GF-D8 (cell line): ENCODE measurements at regions not wholly inside any gene's neighbourhood (a gene's known extent, or its start where the extent isn't known, plus 50 kb on each side); places are given as distances from the start of the nearest gene placed in this dataset.

Experiments used
- DNase-seq: peaks from one replicate; lab custom pipeline; 2025; lab: John Stamatoyannopoulos, UW

DNA sequence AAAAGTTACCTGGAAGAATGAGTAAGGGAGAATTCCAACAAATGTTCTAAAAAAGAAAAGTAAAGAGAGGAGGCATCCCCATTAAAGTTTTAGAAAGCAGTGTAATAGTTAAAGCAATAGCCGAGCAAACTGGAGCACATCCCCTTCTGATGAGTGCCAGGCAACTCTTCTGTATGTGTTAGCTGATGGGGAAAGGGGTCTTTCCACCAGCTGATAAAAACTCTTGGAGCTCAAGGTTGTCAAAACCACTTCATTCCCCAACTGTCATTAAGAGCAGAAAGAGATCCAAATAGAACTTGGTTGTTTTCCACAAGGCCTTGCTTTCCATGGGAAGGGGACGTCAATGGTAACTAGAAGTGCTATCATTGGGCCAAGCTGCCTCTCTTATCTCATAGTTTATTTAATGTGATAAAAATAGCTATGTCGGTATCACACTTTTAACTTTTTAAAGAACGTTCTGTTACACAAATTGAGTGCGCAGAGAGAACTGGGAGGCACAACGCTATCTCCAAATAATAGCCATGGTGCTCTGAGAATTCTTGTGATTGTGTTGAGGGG lies 116.9 kb downstream of the POLR2M start:
- no peak for DNase-seq

DNA sequence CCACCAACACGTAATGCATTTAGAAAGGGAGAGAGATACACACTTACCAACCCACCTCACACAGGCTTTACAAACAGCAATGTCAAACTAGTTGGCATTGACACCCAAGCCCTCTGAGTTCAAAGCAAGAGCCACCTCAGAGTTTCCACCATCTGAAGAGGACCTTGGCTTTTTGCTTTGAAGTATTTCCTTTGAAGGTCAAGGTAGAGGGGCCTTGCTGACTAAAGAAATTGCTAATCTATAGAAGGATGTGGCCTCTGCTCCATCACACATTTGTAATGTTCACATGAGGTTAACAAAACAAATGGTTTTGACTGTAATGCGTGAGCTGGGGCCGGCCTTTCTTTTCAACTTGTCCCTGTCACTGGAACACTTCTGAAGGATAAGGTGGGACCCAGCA lies 117.7 kb downstream of the POLR2M start:
- DNase-seq: no peak

DNA sequence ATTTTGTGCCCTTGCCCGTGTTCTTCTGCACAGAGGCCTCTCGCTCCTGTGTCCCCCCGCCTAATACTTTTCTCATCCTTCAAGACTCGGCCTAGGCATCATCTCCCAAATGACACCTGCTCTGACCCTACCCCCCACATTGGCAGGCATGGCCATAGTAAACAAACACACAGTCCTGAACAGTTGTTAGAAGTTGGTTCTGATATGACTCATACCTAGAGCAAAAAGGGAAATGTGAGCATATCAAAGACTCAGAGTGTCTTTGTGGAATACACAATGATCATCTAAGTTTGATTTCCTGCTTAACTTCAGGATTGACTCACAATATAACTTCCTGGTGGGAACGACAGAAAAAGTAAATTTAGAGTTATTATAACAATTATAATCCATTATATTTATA lies 120.5 kb downstream of the POLR2M start:
- DNase-seq: no peak

DNA sequence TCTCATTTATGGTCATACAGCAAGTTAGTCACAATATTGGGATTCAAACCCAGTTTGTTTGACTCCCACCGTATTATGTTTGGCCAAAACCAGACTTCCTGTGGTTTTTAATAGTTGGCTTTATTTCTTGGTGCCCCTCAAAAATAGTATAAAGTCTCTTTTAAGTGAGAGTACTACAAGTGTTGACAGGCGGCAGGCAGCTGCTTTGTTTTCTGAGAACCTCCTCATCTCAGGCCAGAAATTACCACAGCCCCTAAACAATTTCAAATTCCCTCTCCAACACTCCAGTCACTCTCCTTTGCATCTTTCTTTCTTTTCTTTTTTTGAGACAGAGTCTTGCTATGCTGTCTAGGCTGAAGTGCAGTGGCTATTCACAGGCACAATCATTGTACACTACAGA lies 121.5 kb downstream of the POLR2M start:
- no peak for DNase-seq

DNA sequence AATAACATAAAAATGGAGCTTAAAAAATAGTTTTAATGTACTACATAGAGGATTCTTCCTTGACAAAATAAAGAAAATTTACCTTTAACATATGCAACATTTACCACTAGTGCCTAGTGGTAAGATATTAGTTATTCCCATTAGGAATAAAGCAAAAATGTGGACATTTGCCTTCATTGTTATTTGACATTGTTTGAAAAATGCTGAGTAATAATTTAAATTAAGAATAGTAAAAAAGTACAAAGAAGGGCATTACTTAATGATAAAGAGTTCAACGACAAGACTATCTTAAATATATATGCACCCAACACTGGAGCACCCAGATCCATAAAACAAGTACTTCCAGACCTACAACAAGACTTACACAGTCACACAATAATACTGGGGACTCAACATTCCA lies 125.7 kb downstream of the POLR2M start:
- no peak for DNase-seq

DNA sequence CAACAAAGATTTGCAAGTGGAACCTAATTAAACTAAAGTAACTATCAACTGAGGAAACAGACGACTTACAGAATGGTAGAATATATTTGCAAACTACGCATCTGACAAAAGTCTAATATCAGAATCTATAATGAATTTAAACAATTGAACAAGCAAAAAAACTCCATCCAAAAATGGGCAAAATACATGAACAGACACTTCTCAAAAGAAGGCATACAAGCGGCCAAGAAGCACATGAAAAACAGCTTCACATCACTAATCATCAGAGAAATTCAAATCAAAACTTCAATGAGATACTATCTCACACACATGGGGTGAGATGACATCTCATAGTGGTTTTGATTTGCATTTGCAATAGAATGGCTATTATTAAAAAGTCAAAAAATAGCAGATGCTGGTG lies 128.6 kb downstream of the POLR2M start:
- no peak for DNase-seq

DNA sequence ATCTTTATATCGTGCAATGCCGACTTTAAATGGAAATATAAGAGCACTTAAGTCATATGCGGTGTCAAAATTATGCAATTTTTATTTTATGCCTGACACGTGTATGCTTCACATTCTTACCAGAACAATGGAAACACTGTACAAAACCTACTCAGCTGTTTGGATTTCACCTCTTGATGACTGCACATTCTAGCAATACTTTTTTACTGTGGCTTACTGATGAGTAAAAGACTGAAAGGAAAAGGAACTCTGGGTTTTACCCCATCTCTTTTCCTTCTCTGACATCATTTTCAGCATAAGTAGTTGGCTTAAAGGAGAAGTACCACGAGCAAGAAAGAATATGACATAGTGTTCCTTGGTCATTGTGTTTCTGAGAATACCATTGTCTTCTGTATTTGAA lies 142.8 kb downstream of the POLR2M start:
- DNase-seq: no peak

DNA sequence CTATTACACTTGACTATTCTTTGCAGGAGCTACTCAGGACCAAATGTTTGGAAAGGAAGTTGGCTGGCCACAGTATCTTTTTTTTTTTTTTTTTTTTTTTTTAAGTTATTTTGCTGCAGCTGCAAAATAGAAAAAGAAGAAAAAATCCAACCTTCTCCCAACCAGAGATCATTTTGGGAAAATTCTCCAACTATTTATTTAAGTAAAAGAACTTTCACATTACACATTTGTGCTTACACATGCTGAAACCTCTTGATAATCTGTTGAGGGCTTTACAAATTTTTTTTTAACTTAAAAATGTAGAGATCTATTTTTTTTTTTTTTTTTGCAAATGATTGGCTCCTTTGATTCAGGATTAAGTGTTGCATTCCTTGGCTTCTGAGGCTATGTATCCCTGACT lies 148.0 kb downstream of the POLR2M start:
- DNase-seq: no peak

DNA sequence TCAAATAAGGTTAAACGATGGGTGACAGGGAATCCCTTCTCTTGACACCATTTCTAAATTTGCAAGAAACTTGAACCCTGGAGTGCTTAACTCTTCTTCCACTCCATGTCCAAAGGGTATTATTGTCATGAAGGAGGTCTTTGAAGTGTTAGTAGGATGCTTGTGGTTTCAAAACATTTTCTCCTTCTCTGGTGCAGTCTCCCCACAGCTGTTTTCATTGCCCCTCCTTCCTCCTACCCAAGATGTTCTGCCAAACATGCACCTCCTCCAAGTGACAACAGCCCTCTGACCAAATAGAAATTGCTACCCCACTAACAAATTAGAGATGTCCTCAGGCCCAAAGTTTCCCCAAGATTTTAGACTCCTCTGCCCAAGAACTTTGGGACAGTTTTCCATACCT lies 151.4 kb downstream of the POLR2M start:
- no peak for DNase-seq

DNA sequence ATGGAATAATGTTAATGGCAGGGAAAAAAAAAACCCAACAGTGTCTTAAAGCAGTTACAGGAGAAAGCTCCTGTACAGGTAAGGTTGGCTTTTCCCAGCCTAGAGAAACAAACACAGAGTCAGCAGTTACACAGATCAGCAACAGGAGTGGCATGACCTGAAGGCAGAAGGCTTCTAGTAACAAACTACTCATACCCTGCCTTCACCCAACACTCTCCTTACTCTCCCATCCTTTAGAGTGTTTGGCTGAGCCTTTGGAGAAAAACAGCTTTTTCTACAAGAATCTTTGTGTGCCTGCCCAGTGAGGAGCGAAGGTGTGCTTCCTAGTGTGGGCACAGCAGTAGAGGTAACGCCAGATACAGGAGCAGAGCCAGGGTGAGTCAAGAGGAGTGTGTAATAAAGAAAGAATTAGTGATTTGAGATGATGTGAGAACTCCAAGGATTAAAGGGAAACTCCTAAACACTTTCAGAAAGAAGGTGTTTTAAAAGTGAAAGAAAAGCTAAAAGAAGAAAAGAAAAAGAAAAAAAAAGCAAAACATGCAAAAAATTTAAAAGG lies 152.7 kb downstream of the POLR2M start:
- no peak for DNase-seq

DNA sequence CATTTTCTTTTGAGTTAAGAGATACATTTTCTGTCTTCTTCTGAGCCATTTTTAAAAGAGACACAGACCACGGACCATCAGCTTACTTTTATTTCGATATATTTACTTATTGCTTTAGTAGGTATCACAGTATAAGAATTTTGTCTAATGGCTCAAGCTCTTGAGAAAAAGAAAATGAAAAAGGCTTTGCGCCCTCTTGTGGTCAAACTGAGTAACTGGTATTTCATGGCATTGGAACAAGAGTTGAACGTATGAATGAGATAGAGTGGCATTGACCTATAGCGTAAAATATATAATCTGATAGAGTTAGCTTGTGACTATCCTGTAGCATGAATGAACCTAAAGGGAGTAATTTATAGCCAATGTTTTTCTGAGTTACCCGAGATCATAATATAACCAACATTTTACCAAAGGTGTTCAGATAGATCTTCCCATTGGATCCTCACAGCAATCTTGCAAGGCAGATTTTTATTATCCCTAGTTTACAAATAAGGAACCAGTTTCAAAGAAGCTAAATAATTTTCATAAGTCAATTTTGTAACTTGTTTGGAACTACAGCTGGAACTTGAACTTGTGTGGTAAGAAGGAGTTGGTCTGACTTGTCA lies 154.6 kb downstream of the POLR2M start:
- no peak for DNase-seq

DNA sequence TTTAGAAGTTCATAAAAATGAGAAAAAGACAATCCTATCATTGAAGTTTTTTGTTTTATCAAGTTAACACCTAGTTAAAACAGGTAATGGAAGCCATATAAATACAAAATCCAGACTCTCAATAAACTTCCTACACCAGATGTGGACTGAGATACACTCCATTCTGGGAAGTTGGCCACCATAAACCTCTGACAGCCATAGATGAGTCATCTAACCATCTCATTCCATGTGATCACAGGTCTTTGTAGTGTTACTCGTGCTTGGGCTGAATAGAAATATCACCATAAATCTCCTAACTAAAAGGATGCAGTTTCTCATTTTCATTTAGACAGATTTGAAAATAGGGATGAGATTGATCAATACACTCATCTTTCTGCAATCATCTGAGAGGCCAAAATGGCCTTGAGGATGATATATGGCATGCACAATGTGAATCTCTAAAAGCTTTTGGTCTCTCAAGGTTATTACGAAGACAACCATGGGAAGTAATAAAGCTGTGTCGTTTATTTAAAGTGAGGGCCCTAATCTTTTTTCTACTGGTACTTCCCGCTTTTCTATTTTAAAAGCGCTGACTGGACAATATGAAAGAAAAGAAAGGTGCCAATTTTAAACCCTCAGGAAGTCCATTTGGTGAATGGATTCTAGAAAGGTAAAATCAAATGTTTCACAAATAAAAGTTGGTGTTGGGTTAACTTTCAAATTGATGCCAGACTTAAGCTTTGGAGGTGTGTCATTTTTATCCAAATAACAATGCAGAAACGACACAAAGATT lies 155.5 kb downstream of the POLR2M start:
- no peak for DNase-seq

DNA sequence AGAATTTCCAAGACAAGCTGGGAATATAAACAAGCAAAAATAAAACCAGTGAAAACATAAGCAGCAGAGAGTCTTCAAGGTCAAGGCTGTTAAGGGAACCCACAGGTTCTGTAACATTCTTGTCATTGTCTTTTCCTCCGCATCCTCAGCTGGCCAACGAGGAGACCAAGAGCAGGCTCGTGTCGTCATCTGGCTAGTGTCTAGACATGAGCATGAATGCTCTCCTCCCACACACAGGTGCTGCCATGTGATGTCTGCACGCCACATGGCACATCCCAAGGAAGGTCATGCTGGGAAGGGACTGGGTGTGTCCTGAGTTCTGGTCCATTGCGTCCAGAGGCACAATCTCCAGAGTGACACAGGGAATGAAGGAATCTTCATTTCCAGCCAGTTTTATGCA lies 156.2 kb downstream of the POLR2M start:
- DNase-seq: no peak

DNA sequence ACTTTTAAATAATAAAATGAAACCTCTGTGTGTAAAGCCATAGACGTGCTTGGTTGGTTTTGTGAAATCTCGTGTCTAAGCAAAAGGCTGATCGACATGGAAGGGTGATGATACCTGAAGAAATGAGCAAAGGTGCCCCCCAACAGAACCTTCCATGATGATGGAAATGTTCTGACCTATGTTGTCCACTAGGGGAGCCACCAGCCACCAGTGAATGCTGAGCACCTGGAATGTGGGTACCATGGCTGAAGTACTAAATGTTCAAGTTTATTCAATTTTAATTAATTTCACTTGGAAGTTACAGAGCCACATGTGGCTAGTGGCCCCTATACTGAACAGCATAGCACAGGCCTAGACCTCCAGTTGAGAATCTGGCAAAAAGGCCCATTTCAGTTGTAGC lies 158.8 kb downstream of the POLR2M start:
- DNase-seq: no peak

DNA sequence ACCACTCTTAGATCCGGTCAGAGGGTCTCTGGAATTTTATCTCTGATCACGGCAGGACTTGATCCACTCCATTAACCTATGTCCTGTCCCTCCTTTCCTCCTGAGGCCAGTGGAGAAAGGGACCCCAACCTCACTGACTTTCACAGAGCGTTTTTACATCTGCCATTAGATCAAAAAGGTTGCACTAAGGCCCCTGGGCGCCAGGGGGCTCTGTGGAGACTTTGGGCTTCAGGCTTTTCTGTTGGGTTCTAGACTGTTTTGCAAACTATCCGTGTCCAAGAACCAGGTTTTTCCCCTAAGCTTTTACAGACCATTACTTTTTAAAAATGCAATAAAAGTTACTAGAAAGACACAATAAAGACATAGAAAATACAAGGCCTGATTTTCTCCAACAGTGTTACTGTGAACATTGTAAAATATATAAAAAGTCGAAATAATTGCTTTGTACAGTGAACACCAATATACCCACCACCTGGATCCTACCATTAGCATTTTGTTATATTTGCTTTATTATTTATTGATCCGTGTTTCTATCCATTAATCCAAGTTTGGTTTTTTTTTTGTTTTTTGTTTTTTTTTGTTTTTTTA lies 159.7 kb downstream of the POLR2M start:
- no peak for DNase-seq

DNA sequence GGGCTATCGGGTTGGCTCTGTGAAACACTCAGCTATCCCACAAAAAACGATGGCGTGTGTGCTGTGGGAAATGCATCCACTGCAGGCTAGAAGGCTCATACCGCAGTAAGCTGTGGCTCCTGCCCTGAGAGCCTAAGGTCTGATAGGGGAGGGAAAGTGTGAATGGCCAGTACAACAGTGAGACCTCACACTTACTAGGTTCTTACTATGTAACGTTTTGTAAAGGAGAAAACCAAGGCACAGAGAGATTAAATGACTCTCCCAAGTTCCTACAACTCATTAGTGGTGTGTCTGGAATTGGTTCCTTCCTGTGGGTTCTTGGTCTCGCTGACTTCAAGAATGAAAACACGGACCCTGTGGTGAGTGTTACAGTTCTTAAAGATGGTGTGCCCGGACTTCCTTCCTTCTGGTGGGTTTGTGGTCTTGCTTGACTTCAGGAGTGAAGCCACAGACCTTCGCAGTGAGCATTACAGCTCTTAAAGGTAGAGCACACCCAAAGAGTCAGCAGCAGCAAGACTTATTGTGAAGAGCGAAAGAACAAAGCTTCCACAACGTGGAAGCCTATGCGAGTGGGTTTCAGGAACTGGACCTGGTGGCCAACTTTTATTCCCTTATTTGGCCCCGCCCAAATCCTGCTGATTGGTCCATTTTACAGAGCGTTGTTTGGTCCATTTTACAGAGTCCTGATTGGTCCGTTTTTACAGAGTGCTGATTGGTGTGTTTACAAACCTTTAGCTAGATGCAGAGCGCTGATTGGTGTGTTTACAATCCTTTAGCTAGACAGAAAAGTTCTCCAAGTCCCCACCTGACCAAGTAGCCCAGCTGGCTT lies 161.7 kb downstream of the POLR2M start:
- DNase-seq: peak; percentile 47

DNA sequence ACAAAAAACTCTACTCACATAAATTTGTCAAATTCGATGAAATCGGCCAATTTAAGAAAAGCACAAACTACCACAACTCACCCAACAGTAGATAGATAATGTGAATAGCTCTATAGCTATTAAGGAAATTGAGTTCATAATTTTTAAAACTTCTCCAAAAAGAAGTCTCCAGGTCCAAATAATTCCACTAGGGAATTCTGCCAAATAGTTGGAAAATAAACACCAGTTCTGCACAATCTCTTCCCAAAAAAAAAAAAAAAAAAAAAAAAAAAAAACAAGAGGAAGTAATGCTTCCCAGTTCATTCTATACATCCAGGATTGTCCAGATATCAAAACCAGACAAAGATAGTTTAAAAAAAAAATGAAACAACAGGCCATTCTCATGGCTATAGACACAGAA lies 164.2 kb downstream of the POLR2M start:
- no peak for DNase-seq

DNA sequence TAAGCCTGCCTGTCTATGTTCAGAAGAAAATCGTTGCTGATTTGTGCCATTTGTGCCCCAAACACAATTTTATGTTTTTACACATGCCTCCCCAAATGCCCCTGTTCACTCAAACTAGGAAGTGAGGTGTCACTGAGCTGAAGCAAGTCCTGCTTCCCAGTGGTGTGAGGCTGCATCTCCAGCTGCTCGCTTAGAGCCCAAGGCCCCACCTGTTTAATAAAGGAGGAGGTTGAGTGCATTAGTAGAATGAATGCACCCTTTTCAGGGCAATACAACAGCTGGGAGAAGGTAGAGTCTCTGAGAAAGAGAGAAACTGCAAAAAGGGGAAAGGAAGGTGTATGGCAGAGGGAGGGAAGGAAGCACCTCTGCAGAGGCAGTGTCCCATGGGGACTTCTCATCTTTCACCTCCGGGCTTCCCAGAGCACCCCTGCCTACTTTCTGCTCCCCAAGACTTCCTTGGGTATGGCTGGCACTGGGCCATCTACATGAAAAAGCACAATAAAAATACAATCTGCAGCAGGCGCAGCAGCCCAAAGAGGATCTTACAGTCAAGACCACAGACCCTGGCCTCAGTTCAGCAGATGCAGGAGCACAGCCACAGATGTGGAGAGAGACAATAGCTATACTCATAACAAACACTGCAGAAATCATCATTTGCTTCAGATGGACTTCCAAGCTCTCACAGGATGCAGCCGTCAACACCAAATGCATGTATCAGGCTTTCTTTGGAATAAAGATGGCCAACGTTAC lies 165.9 kb downstream of the POLR2M start:
- no peak for DNase-seq

DNA sequence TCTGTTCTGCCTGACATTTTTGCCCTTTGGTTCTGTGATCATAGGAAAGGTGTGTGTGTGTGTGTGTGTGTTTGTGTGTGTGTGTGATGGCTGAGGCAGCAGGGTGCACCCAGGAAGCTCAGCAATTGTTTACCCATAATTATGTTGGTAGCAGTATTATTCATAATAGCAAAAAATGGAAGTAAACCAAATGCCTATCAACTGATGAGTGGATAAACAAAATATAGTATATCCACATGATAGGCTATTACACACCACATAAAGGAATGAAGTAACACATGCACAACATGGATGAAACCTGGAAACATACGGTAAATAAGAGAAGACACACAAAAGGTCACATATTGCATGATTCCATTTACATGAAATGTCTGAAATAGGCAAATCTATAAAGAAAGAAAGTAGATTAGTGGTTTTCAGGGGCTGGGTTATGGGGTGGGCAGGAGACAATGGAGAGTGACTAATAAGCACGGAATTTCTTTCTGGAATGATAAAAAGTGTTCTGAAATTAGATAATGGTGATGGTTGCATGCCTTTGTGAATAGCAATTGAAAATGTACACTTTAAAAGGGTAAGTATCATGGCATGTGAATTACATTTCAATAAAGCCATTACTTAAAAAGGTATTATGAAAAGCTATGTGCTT lies 167.2 kb downstream of the POLR2M start:
- no peak for DNase-seq

DNA sequence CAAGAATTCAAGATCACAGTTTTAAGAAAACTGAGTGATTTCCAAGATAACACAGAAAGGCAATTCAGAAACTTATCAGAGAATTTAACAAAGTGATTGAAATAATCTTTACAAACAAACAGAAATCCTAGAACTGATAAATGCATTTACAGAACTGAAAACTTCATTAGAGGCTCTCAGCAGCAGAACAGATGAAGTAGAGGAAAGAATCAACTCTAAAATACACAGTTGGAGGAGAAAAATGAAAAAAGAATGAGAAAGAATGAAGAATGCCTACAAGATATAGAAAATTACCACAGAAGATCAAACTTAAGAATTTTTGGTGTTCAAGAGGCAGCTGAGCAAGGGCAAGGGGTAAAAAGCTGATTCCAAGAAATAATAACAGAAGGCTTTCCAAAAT lies 168.8 kb downstream of the POLR2M start:
- no peak for DNase-seq

DNA sequence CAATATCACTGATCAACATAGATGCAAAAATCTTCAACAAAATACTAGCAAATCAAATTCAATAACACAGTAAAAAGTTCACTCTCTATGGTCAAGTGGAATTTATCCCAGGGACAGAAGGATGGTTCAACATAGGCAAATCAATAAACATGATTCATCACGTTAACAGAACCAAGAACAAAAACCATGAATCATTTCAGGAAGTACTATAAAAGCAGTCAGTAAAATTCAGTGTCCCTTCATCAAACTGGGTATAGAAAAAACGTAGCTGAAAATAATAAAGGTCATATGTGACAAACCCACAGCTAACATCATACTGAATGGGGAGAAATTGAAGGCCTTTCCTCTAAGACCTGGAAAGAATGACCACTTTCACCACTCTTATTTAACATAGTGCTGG lies 172.1 kb downstream of the POLR2M start:
- DNase-seq: no peak
